ENCODE measurements at regions not wholly inside any gene's neighbourhood (a gene's known extent, or its start where the extent isn't known, plus 50 kb on each side); places are given as distances from the start of the nearest gene placed in this dataset.

DNA sequence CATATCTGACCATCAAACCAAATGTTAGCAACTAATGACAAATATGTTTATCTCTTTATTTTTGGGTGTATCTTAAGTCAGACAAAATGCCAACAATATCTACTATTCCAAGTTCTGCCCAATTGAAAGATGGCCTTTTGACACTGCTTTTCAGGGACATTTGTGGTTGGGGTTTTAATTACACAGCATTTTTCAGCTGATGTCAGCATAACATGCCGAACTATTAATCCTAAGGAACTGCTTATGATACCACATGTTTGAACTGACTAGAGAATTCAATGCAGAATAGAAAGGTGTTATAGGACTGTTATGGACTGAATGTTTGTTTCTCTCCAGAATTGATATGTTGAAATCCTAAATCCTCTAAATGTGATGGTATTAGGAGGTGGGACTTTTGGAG, 445.1 kb downstream of the TMA16 start (continued):
- TF ChIP-seq RNF2 (IDR thresholded peaks at IDR 0.05; ENCODE audit: borderline replicate concordance, low read depth, low read length, missing control alignments, poor library complexity, severe bottlenecking), result no peak

Measured in H1 (cell line).